ENCODE measurements at regions not wholly inside any gene's neighbourhood (a gene's known extent, or its start where the extent isn't known, plus 50 kb on each side); places are given as distances from the start of the nearest gene placed in this dataset.

- TF ChIP-seq POLR2AphosphoS5 (IDR thresholded peaks at IDR 0.05; ENCODE audit: low read depth, low read length) (no peak), POLR2A (IDR thresholded peaks at IDR 0.05; ENCODE audit: low read depth, low read length) (no peak)
Observed at GRCh38 chr18:24791751-24792545, 331.5 kb downstream of the HRH4 start.
